ENCODE measurements at regions not wholly inside any gene's neighbourhood (a gene's known extent, or its start where the extent isn't known, plus 50 kb on each side); places are given as distances from the start of the nearest gene placed in this dataset.

GRCh38 chr9:104984121-104984520 is 56.2 kb upstream of the ABCA1 start:
- H3K27ac Mint-ChIP-seq, result no peak overlapping the region
- intact Hi-C loops (cut with micrococcal nuclease), result no loop called here
- TF ChIP-seq CTCF (IDR thresholded peaks at IDR 0.05), result no peak

GRCh38 chr9:104984542-104984941 is 56.6 kb upstream of the ABCA1 start:
- Mint-ChIP-seq H3K27ac (no peak overlapping the region), H3K27me3 (ENCODE audit: low read depth in 3 of 3) (no peaks in the 10 kb centered on the region), H3K9me3 (no peaks in the 10 kb centered on the region), H3K4me1 (peaks cover 27% of the 10 kb centered on the region), H3K4me3 (no peak overlapping the region), H3K36me3 (no peaks in the 10 kb centered on the region)
- H3K27me3 ChIP-seq (ENCODE audit: control insufficient read depth in 2 of 2, insufficient read depth in 2 of 2, low read length in 2 of 2), result no peaks in the 10 kb centered on the region
- no peak overlapping the region for H3K9ac ChIP-seq (ENCODE audit: insufficient read depth, low read length, poor library complexity, severe bottlenecking)
- no peaks in the 10 kb centered on the region for H3K36me3 ChIP-seq (replicated peaks in 1 of 2; ENCODE audit: control insufficient read depth in 1 of 2, insufficient read depth in 2 of 2, low read length in 2 of 2)
- no peaks in the 10 kb centered on the region for H3K9me3 ChIP-seq (replicated peaks in 1 of 2; ENCODE audit: control insufficient read depth in 1 of 2, insufficient read depth in 1 of 2, low read length in 2 of 2)
- H3K79me2 ChIP-seq (ENCODE audit: insufficient read depth, low read length), result no peaks in the 10 kb centered on the region
- H4K20me1 ChIP-seq (ENCODE audit: insufficient read depth, low read length), result no peaks in the 10 kb centered on the region
- WGBS (ENCODE audit: insufficient coverage), result no CpG with 5 or more reads among the region's 2 CpGs
- no peak overlapping the region for H2AFZ ChIP-seq (ENCODE audit: insufficient read depth, low read depth, low read length, poor library complexity, severe bottlenecking)
- DNase-seq, result no peak
- intact Hi-C loops (cut with micrococcal nuclease), result no loop called here
- peaks cover 8 to 19% of the 10 kb centered on the region in 2 donors for H3K4me1 ChIP-seq (ENCODE audit: control insufficient read depth in 1 of 2, insufficient read depth in 2 of 2, low read length in 2 of 2)
- H3K4me3 ChIP-seq (replicated peaks in 1 of 3; ENCODE audit: low read depth in 2 of 3, low read length in 3 of 3), result no peak overlapping the region
- no peak for TF ChIP-seq CTCF (IDR thresholded peaks at IDR 0.05)
- no peak overlapping the region for H3K4me2 ChIP-seq (replicated peaks; ENCODE audit: extremely low read depth, low read length, poor library complexity, severe bottlenecking)
- no peak overlapping the region for H3K27ac ChIP-seq (ENCODE audit: low read depth in 1 of 2, low read length in 2 of 2)

More at GRCh38 chr9:104984121-104984520, 56.2 kb upstream of the ABCA1 start:
- 0% methylated on average over 2 of the region's 5 CpGs for WGBS (ENCODE audit: insufficient coverage)
- H3K4me3 Mint-ChIP-seq, result no peak overlapping the region
- H3K27me3 Mint-ChIP-seq (ENCODE audit: low read depth in 3 of 3), result no peaks in the 10 kb centered on the region
- H3K4me1 ChIP-seq (ENCODE audit: control insufficient read depth in 1 of 2, insufficient read depth in 2 of 2, low read length in 2 of 2), result peaks cover 5 to 15% of the 10 kb centered on the region in 2 donors
- no peaks in the 10 kb centered on the region for H3K36me3 ChIP-seq (replicated peaks in 1 of 2; ENCODE audit: control insufficient read depth in 1 of 2, insufficient read depth in 2 of 2, low read length in 2 of 2)
- H4K20me1 ChIP-seq (ENCODE audit: insufficient read depth, low read length), result no peaks in the 10 kb centered on the region
- H3K4me2 ChIP-seq (replicated peaks; ENCODE audit: extremely low read depth, low read length, poor library complexity, severe bottlenecking), result no peak overlapping the region
- H3K27ac ChIP-seq (ENCODE audit: low read depth in 1 of 2, low read length in 2 of 2), result no peak overlapping the region
- no peaks in the 10 kb centered on the region for H3K9me3 Mint-ChIP-seq
- no peak overlapping the region for H2AFZ ChIP-seq (ENCODE audit: insufficient read depth, low read depth, low read length, poor library complexity, severe bottlenecking)
- peak in 1 of 3 donors; percentile 17 for DNase-seq
- H3K36me3 Mint-ChIP-seq, result no peaks in the 10 kb centered on the region
- peaks cover 23% of the 10 kb centered on the region for H3K4me1 Mint-ChIP-seq
- H3K27me3 ChIP-seq (ENCODE audit: control insufficient read depth in 2 of 2, insufficient read depth in 2 of 2, low read length in 2 of 2), result no peaks in the 10 kb centered on the region
- H3K9me3 ChIP-seq (replicated peaks in 1 of 2; ENCODE audit: control insufficient read depth in 1 of 2, insufficient read depth in 1 of 2, low read length in 2 of 2), result no peaks in the 10 kb centered on the region
- H3K79me2 ChIP-seq (ENCODE audit: insufficient read depth, low read length), result no peaks in the 10 kb centered on the region
- no peak overlapping the region for H3K4me3 ChIP-seq (replicated peaks in 1 of 3; ENCODE audit: low read depth in 2 of 3, low read length in 3 of 3)
- H3K9ac ChIP-seq (ENCODE audit: insufficient read depth, low read length, poor library complexity, severe bottlenecking), result no peak overlapping the region

All from CD14-positive monocyte (primary cell).